Colon (tissue), 2 donors: ENCODE measurements at regions not wholly inside any gene's neighbourhood (a gene's known extent, or its start where the extent isn't known, plus 50 kb on each side); places are given as distances from the start of the nearest gene placed in this dataset.

Experiments
- FAIRE-seq: peaks from 2 replicates; lab custom pipeline; 2012; peaks lifted over from hg19 to GRCh38; lab: Jason Lieb, UNC
- donor health status: control.
- donor health status: control.

DNA sequence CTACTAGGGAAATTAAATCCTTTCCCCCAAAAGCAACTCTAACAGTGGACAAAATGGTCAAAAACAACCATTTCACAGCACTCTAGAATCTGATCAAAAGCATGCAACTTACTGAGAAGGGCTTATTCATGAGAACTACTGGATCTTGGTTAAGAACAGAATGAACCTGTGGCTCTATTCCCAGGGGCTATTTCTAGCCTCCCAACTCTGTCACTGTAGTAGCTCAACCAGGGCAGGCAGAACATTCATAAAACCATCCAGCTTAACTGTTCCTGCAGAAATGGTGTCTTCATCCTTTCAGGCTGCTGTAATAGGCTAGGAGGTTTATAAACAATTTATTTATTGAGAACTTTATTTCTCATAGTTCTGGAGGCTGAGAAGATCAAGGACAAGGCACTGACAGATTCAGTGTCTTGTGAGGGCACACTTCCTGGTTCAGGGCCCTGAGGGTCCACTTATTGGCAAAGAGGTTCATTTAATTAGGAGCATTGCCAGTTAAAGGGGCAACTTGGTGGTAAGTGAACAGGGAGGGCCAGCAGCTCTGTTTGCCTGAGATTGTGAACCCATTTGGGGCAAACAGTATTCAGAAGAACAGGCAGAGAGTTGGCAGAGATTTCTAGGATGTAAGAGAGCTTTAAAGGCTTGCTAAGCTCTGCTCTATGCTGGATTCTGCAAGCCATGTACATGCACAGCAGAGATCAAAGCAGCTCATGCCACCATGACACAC, 238.5 kb upstream of the FBXL7 start:
- no peak for FAIRE-seq

DNA sequence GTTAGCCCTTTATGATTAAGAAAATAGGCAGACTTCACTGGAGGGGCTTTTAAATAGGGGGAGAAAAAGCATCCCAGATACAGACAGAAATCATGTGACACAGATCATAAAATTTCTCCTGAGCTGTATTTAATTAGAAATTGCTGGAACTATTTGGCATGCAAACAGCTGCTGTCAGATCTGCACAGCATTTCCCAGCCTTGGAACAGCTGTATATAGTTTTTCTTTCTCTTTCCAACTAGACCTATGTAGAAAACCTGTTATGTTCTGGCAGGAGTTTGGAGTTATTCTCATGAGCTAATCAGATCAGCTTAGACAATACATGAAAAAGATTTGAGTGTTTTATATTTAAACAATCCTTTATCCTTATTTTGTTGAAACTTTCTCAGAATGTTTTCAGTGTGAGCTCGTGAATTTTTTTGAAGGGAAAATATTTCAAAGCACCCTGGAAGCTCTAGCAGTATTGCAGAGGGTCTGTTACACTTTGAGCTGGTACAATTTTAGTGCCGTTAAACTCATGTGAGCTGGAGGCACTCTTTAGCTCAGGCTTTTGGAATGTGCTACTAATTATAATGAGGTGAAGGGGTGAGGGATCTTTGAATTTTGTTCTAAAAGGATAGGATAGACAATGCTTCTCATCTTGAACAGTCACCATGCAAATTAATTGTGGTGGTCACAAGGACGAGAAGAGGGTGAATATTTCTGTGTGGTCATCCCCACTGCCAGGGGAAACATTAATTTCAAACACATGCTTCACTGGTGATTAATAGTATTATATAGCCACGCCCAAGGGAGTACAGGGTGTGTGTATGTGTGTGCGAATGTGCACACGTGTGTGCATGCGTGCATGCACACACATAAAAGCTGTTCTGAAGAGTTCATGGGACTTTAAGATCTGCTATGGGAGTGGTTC, 239.4 kb upstream of the FBXL7 start:
- no peak for FAIRE-seq

DNA sequence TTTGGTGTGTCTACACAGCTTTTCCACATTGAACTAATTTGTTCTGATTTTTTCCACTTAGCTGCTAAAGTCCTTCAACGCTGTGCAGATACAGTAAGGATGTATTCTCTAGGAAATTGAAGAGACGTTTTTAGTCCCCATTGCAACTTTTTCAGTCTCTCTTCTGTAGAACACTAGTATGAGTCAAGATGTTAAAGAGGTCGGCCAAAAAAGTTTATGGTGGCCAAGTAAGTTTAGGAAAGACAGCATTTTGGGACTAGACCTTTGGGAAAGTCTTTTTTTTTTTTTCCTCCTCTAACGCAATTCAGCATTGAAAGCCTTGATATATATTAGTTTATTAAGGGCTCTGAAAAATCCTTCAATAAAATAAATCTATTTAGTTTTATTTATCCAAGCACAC, 243.5 kb upstream of the FBXL7 start:
- FAIRE-seq, result no peak

DNA sequence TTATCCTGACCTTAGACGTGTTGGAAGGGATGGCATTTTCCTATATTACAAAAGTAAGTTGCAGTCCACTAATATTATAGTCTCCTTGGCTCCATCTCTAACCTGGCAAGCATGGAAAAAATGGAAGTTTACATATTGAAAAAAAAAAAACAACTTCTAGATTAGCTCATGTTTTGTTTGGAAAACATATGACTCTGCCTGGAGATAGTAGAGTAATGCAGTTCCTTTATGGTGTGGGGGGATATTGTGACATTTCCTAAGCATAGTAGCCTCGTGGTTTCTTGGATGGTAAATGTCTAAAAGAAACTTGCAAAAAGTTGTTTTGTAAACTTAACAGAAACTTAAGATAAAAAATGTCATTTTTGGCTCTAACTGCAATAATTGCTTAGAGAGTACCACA, 244.4 kb upstream of the FBXL7 start:
- no peak for FAIRE-seq

DNA sequence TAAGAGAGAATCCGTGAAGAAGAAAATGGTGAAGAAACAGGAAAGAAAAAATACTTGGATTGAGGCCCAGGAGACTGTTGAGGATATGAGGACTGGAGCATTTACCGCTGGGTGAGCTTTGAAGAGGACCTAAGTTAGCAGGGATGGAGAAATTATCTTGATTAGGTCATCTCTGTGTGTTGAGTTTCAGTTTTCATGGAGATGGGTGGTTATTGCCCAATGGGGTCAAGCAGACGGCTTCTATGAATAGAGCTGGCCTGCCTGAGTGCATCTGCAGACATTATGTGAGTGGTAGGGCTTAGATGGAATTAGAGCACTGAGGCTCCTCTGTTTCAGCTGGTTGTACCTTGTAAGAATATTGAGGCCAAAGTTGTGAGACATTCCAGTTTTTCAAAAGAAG, 245.4 kb upstream of the FBXL7 start:
- no peak for FAIRE-seq

DNA sequence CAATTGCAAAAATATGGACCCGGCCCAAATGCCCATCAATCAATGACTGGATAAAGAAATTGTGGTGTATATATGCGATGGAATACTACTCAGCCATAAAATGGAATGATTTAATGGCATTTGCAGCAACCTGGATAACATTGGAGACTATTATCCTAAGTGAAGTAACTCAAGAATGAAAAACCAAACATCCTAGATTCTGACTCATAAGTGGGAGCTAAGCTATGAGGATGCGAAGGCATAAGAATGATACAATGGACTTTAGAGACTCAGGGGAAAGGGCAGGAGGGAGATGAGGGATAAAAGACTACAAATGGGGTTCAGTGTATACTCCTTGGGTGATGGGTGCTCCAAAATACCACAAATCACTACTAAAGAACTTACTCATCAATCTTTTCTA, 247.6 kb upstream of the FBXL7 start:
- no peak for FAIRE-seq

DNA sequence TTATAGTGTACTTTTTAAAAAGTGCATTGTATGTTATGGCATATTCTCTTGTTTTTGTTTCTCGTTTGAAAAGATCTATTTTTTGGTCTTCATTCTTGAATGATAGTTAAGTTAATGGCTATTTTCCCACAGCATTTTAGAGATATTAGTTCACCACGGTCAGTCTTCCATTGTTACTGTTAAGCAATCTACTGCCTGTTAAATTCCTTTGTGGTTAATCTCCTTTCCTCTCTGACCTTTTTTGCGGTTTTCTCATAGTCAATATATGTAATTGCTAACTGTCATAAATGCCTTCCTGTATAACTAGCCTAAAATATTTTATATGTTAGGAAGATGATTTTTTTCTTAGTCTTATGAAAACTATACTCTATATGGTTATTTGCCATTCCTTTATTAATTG, 250.8 kb upstream of the FBXL7 start:
- no peak for FAIRE-seq

DNA sequence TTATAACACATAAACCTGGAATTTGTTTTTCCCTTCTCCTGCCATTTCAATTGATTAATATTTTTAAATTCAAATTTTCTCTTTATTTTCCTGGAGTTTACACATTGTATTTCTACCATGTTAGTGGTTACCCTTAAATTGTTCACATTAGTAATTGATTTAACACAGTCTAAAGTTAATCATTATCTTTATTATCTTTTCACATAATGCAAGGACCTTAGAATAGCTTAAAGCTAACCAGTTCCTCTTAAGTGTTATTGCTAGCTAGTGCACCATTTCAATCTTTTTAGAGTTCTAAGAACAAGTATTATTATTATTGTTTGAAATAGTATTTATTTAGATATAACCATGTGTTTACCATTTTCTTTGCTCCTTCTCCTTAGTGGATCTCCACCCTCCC, 251.2 kb upstream of the FBXL7 start:
- no peak for FAIRE-seq

DNA sequence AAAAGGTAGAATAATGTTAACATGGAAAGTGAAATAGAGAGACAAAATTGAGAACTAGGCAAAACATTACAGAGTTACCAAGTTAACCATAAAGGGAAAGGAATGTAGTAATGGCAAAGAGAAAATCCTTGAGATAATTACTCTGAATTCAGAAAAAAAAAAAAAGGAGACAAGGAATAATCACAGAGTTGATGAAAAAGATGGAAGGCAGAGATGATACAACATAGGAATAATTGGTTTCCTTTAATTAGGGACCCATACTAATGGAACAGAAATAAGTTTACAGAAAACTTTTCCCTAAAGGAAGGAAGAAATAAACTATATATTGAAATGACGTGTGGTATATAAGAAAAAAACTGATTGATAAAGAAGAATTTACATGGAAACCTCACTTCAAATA, 254.1 kb upstream of the FBXL7 start:
- FAIRE-seq, result no peak

DNA sequence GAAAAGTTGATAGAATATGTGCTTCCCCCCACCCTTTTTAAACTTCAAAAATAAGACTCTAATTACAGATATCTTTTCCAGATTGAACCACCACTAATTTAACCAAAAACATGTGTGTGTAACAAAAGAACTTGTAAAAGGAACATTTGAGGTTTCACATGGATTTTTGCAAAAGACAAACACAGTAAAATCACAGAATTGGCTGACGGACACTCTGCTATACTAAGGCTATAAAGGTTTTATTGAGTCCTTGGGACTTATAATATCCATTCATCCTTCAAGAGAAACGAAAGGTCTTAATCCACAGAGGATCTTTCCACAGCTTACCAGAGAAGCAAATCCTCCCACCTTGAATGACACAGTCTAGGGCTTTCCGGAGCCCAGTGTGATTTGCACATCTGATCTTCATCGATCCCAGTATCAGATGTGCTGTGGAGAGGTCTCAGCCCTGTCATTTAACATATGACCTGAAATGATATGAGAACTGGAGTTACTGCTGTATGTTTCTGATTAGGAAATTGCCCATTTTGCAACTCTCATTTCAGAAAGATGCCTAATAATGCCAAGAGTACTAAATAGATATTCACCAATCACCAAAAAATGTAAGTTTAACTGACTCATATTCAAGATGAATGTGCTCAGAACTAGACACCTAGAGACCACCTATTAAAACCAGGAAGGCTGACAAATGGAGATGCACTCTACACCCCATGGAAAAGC, 256.5 kb upstream of the FBXL7 start:
- no peak for FAIRE-seq

DNA sequence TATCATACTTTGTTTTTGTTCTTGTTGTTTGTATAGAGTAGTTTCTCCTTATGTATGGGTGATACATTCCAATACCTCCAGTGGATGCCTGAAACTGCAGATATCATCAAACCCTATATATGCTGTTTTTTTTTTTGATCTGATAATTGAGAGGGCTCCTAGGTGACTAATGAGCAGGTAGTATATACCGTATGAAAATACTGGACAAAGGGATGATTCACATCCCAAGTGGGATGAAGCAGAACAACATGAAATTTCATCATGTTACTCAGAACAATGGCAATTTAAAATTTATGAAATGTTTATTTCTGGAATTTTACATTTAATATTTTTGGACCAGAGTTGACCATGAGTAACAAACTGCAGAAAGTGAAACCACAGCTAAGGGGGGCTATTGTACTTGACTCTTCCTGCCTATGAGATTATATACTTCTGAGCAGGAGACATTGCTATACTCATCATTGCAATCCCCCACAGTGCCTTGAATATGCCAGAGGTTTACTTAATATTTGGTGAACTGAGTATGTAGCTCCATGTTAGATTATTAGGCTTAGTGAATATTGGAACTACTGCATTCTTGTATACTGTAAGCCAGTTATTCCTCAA, 258.7 kb upstream of the FBXL7 start:
- FAIRE-seq, result no peak

DNA sequence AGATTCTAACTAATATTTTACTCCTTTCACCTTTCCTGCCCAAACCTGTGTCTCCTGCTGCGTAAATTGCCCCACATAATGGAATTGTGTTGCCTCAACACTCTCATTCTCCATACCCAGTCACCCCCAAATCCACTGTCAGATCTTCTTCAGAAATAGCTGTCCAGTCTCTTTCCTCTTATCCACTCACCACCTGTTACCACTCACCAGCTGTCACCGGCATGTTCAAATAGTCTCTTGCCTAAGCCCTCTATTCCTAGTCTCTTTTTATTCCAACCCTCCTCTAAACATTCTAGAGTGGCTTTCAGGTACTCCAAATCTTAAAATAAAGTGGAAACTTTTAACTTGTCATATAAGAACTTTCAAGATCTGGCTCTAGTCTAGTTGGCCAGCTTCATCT, 262.0 kb upstream of the FBXL7 start:
- FAIRE-seq, result no peak

DNA sequence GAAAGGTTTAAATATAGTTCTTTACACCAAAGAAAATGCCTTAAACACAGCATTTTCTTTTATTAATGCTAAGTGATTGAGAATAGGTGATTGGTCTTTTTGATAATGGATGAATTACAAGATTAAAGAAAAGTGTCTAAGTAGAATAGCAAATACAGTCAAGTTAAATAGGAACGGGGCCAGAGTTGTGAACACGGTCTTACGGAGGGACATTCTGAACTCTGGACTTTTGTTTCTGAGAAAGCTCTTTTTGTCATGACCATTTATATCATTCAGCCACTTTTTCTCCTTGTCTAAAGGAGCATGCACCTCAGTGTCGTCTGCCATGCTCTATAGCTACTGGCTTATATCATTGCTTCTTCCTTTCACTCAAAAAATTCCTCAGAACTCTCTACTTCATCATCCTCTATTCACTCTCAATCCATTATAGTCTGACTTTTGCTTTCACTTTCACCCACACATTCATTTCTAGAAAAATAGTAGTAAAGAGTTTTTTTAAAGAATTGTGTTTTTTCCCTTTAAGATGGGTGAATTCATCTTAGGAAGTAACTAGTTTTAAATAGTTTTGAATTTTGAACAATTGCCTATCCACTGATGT, 263.0 kb upstream of the FBXL7 start:
- FAIRE-seq, result no peak

DNA sequence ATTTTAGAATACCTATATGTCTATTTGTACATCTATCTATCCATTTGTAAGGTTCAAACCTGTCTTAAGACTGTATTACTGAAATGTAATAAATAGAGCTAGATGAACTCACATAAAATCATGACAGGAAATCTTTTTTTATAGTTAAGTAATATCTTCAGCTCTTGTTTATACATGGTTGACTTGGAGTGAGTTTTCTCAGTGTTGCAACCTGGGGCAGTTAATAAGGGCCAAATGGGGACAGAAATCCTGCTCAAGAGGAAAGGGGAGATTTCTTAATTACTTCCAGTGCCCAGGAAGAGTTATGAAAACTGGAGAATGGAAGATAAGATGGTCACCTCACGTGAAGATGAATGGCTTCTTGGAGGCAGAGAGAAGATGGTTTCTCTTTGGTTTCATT, 265.1 kb upstream of the FBXL7 start:
- FAIRE-seq, result no peak

DNA sequence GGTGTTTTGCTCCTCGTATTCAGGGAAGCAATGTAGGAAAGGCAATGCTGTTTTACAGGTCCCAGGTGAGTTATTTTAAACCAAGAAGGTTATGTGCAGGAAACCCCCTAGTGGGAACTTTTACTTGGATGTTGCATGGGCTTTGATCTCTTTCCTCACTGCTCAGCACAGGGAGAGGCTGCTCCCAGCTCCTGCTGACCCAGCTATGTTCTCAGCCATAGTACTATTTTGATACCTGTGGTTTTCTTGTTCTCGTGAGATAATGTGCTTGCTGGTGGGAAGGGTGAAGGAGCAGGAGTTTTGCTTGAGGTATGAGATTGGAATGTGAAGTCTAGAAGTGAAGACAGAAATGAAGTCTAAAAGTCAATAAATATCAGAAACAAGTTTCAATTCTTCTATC, 265.6 kb upstream of the FBXL7 start:
- no peak for FAIRE-seq

DNA sequence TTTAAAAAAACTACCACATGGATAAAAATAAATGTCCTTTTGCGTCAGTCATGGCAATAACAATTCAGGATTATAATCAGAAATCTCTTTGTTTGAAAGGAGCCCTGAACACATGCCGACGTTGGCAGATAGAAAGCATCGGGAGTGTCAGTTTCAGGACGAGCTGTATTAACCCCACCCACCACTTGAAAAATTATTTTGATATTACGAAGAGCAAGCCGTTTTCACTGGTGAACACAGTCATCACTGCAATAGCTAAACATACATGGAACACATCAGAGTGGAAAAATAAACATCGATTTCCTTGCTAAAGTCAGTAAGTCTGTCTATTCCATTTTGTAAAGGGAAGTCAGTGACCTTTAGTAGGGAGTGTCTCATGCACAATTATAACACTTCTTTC, 266.4 kb upstream of the FBXL7 start:
- no peak for FAIRE-seq

DNA sequence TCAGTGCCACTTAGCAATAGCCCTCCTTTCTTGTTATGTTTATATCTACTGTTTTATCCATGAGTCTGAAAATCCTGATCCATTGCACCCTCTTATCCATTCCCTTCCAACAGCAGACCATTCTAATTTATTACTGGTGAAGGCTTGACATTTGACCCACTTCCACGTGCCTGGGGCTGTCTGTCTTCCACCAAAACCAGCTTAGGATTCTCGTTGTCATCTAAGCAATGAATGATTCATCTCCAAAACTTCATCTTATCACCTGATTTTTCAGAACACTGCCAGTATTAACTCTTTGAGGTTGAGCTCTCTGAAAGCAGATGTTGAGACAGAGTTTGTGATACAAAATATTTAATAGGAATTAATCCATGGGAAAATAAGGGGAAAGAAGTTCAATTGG, 277.8 kb upstream of the FBXL7 start:
- no peak for FAIRE-seq

DNA sequence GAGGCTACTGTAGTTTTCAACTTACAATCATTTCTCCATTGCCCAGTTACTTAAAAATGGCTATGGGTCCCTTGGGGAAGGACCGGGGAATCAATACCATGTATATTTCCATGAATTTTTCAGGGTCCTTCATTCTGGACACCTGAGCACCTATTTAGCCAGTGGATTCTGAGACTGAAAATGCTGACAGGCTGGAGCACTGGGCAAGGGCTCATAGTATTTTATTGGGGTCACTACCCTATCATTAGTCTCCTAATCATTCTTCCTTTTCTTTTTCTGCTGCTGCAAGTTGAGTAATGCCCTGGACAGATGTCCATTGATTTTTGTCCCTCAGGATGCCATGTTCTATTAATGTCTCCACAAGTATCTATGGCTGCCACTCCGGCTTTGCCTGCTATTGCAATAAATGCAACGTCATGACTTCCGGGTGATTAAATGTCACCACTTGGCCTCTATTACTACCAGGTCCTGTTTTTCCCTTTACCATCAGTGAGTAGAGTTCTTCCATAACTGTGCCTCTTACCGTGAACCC, 279.3 kb upstream of the FBXL7 start:
- FAIRE-seq, result no peak

DNA sequence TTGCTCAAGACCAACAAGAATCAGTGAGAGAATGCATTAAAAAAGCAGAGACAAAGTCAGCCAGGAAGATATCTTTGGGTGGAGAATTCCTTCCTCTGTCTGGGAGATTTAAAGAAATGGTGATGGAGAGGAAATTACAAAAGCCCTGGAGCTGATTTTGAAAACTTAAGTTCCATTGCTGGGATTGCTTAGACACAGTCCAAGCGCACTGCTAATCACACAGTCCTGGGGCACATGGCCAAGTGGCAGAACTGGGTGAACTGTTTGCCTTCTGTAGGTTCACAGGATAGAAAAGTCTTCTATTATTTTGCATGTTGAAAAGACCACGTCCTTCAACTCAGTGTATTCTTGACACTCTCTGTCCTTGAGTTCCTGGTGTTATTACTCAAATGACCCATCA, 284.9 kb upstream of the FBXL7 start:
- FAIRE-seq, result no peak

DNA sequence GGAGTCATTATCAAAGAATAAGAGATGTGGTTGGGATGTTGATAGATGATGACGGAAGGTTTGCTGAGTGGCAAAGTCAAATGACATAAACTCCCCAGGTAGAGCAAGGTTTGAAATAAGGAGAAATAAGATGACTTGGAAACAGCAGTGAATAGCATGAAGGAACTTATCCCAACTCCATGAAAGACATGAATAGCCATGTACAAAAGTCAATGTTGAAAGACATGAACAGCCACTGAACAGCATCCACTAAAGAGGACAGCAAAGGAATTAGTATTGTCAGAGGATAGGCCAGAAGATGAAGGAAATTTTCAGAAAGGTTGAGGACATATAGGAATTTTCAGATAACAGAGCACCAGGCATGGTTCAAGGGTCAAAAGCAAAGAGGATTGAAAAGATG, 286.0 kb upstream of the FBXL7 start:
- no peak for FAIRE-seq

DNA sequence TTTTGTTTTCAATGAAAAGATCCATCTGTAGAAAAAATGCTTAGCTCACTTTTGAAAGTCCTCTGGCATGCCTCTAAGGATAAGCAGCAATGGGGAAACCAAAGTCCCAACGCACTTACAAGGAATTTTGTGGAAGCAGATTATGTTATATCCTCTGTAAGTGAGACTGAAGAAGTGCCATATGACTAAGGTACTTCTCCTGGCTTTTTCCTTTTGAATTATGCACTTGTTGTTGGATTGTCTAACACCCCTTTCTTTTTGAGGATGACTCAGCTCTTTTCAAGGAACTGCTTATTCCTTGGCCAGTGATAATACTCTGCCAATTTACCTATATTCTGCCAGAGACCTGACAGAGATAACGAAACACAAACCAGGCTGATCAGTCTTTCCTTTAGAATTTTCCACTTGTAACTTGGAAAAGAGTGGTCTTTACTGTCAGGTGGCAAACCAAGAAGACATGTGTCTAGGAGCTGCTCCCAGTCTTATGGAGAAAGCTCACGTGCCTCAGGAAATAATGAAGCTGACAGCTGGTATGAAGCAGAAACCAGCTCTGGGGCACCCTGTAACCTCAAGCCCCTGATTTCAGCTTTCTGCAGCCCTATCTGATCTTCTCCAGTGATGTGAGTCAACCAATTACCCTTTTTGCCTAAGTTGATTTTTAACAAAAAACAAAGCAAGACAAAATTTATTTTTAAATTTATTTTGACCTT, 290.8 kb upstream of the FBXL7 start:
- FAIRE-seq, result no peak
